C4-2B (cell line): ENCODE measurements at regions not wholly inside any gene's neighbourhood (a gene's known extent, or its start where the extent isn't known, plus 50 kb on each side); places are given as distances from the start of the nearest gene placed in this dataset.

Experiments used
- CTCF ChIP-seq: fragments of 450-650 bp; conservative IDR thresholded peaks from 2 replicates; pipeline ENCODE4 v1.5.1; 2017; ENCODE audit warnings: mild to moderate bottlenecking
- ZFX ChIP-seq: fragments of 450-650 bp; IDR thresholded peaks from 2 replicates; pipeline ENCODE4 v1.6.1; 2017

DNA sequence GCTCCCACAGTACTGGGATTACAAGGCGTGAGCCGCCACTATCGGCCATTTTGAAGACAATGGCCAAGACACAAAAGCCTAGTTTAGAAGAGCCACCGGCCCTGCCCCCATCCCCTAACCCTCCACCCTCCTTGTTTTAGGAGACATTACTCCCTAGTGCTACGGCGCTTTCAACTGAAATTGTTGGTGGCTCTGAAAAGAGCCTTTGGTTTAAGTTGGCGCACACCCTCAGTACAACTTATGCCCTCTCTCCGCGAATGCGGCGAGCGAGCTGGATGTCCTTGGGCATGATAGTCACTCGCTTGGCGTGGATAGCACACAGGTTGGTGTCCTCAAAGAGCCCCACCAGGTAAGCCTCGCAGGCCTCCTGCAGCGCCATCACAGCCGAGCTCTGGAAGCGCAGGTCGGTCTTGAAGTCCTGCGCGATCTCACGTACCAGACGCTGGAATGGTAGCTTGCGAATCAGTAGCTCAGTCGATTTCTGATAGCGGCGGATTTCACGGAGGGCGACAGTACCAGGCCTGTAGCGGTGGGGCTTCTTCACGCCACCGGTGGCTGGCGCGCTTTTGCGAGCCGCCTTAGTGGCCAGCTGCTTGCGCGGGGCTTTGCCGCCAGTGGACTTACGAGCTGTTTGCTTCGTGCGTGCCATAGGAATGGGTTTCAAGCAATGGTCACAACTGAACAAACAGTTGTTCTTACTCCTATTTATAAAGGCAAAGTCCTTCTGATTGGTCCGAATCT, 114.9 kb upstream of the BTN3A2 start:
- TF ChIP-seq CTCF = no peak
- no peak for TF ChIP-seq ZFX
